GM12892 (cell line): ENCODE measurements at regions not wholly inside any gene's neighbourhood (a gene's known extent, or its start where the extent isn't known, plus 50 kb on each side); places are given as distances from the start of the nearest gene placed in this dataset.

ENCODE experiments used
- DNase-seq: peaks from one replicate; pipeline ENCODE4 v3.0.0; 2011; ENCODE audit not compliant: insufficient read length
- FAIRE-seq: peaks from 2 replicates; lab custom pipeline; 2011; peaks lifted over from hg19 to GRCh38; lab: Jason Lieb, UNC
- POLR2A ChIP-seq: IDR thresholded peaks from 2 replicates; pipeline ENCODE4 v1.6.1; 2011; ENCODE audit warnings: low read depth, low read length, control low read depth
- POLR2AphosphoS5 ChIP-seq: IDR thresholded peaks from 2 replicates; pipeline ENCODE4 v1.6.1; 2011; ENCODE audit warnings: low read depth, low read length, control low read depth
- TAF1 ChIP-seq: IDR thresholded peaks from 2 replicates; pipeline ENCODE4 v1.6.1; 2011; ENCODE audit warnings: low read depth, mild to moderate bottlenecking, control low read depth, low read length, borderline replicate concordance

- no peak for FAIRE-seq
- DNase-seq: no peak
- TF ChIP-seq POLR2A (no peak), TAF1 (no peak), POLR2AphosphoS5 (no peak)
Observed at GRCh38 chr2:145835665-145836064, 1315.7 kb upstream of the ZEB2 start.

- FAIRE-seq: no peak
- no peak for DNase-seq
- TF ChIP-seq TAF1: no peak
- no peak for TF ChIP-seq POLR2A
- TF ChIP-seq POLR2AphosphoS5: no peak
Observed at GRCh38 chr2:145832681-145833080, 1312.8 kb upstream of the ZEB2 start.

DNA sequence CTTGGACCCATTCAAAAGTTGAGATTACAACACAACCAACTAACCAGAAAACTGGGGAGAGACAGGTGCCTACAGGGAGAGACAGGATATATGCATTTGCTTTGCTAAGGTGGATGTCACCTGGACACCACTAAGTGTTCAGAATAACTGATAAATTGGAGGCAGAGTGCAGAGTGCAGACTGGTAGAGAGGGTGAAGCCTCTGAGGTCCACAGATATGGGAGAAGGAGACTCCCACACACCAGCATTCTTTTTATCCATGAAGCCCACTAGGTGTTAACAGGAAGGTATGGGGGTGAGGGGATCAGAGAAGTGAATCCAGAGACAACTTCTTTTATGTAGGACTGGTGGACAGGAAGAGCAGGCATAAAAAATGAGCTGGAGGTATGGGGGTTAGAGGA lies 1310.0 kb upstream of the ZEB2 start:
- DNase-seq: no peak
- no peak for TF ChIP-seq POLR2AphosphoS5
- no peak for TF ChIP-seq TAF1
- FAIRE-seq: no peak

- FAIRE-seq (no peak), DNase-seq (no peak)
- TF ChIP-seq POLR2A: no peak
Observed at GRCh38 chr2:145827235-145827634, 1307.3 kb upstream of the ZEB2 start.

- DNase-seq: no peak
- no peak for FAIRE-seq
- no peak for TF ChIP-seq POLR2A
- no peak for TF ChIP-seq TAF1
- no peak for TF ChIP-seq POLR2AphosphoS5
Observed at GRCh38 chr2:145824384-145824783, 1304.5 kb upstream of the ZEB2 start.

DNA sequence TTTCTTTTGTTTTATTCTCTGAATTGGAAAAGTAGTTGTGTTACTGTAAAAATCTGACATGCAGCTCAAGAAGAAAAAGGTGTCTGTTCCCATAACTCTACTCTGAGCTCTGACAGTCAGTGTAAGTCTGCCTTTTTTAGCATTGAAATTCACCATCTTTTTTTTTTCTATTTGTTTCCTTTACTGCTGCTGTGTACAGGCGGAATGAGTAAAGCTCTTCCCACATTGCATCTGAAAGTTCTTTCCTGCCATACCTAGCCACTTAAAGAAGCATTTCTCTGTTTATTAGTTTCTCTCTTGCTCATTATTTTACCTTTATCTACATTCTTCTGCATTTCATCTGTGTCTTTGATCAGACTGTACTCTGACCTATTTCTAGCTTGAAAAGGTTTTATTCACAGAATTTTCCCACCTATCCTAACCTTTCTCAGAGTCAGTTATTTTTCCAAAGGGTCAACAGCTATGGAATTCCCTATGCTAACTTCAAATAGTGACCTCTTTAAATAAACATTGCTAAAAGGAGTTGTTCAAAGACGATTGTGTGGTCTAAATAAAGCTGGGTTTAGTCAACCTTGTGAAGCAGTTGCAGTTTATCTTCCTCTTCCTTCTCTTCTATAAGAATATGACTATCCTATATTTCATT lies 1303.1 kb upstream of the ZEB2 start:
- no peak for FAIRE-seq
- DNase-seq: no peak
- no peak for TF ChIP-seq POLR2AphosphoS5
- no peak for TF ChIP-seq TAF1
- TF ChIP-seq POLR2A: no peak

DNA sequence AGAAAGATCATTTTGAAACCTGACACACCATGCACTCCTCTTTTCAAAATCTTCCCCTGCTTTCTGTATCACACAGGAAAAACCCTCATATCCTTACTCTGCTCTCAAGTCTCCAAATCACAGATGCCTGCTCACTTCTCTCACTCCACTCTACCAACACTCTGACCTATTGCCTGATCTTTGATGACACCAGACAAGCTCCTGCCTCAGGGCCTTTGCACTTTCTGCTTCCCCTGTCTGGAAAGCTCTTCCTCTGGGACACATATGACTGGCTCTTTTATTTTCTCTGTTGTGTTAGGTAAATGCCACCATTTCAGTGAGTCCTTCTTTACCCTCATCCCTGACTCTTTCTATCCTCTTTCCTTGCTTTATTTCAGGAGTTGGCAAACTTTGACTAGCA lies 1300.7 kb upstream of the ZEB2 start:
- TF ChIP-seq TAF1 (no peak), POLR2A (no peak), POLR2AphosphoS5 (no peak)
- FAIRE-seq: no peak

DNA sequence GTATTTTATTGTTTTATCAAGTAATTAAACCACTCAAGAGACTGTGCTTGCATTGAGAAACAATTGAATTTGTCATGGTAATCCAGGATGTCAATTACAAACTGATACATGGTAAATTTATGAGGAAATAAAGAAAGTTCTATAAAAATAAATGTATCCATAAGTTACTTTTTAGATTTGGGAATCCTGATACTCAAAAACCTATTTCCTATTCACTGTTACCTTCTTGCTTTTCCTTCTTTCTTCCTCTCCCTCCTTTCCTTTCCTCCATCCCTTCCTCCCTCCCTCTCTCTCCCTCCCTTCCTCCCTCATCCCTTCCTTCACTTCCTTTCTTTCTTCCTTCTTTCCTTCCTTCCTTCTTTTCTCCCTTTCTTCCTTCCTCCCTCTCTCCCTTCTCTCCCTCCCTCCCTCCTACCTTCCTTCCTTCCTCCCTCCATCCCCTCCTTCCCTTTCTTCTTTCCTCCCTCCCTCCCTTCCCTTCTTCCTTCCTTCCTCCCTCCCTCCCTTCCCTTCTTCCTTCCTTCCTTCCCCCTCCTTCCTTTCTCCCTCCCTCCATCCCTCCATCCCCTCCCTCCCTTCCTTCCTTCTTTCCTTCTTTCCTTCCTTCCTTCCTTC lies 1299.1 kb upstream of the ZEB2 start:
- DNase-seq (no peak), FAIRE-seq (no peak)
- TF ChIP-seq POLR2A (no peak), POLR2AphosphoS5 (no peak), TAF1 (no peak)

More for the DNA sequence above, 1300.7 kb upstream of the ZEB2 start:
- DNase-seq: no peak

GRCh38 chr2:145815933-145816332 lies 1296.0 kb upstream of the ZEB2 start:
- no peak for TF ChIP-seq TAF1
- TF ChIP-seq POLR2A: no peak
- TF ChIP-seq POLR2AphosphoS5: no peak
- DNase-seq (no peak), FAIRE-seq (no peak)

DNA sequence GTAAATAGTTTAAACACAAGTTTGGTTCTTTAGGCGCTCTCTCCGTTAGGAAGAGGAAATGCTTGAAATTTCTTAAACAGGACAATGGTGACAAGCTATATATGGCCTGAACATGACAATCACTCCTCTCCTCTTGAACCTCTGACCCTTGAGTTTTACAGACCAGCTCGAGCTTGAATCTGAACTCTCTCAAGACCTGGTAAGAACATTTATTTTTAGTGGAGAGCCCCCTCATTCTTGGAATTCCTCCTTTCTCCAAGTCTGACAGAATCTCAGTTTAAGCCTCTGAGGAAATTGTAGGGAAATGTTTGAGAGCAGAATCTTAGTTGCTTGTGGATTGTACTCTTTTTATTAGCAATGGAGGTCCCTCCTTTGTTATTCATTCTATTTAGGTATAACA lies 1293.6 kb upstream of the ZEB2 start:
- DNase-seq (no peak), FAIRE-seq (no peak)
- no peak for TF ChIP-seq TAF1
- TF ChIP-seq POLR2A: no peak
- TF ChIP-seq POLR2AphosphoS5: no peak

DNA sequence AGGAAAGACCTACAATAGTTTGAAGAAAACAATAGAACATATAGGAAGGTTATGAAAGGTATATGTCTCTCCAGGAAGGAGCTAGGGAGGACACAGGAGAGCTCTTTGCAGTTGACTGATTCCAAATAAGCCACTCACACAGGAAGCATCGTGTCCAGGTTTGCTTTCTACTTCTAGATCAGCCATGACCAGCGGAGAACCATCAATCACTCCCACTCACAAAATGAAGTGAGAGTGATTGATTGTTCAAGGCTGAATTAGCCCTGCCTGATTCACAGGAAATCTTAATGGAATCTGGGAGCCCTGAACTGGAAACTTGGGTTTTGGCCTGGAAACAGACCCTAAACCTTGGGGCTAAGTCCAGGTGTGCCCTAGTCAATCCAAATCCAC lies 1292.2 kb upstream of the ZEB2 start:
- DNase-seq (no peak), FAIRE-seq (no peak)
- no peak for TF ChIP-seq POLR2AphosphoS5
- no peak for TF ChIP-seq TAF1
- no peak for TF ChIP-seq POLR2A
